Lower leg skin (tissue), 3 donors: ENCODE measurements at regions not wholly inside any gene's neighbourhood (a gene's known extent, or its start where the extent isn't known, plus 50 kb on each side); places are given as distances from the start of the nearest gene placed in this dataset.

Experiments
- POLR2A ChIP-seq, 2 donors: fragments of 450-650 bp; IDR thresholded peaks; one replicate each; pipeline ENCODE4 v1.6.1; 2016 to 2017; ENCODE audit warnings: antibody characterized with exemption in 2 of 2, mild to moderate bottlenecking in 1 of 2, moderate library complexity in 1 of 2
- TF ChIP-seq, protein P1 (sequence below), 3 donors: fragments of 450-650 bp; IDR thresholded peaks; one replicate each; pipeline ENCODE4 v1.5.1; 2016; ENCODE audit warnings: antibody characterized with exemption in 3 of 3, mild to moderate bottlenecking in 3 of 3, moderate library complexity in 2 of 3

DNA sequence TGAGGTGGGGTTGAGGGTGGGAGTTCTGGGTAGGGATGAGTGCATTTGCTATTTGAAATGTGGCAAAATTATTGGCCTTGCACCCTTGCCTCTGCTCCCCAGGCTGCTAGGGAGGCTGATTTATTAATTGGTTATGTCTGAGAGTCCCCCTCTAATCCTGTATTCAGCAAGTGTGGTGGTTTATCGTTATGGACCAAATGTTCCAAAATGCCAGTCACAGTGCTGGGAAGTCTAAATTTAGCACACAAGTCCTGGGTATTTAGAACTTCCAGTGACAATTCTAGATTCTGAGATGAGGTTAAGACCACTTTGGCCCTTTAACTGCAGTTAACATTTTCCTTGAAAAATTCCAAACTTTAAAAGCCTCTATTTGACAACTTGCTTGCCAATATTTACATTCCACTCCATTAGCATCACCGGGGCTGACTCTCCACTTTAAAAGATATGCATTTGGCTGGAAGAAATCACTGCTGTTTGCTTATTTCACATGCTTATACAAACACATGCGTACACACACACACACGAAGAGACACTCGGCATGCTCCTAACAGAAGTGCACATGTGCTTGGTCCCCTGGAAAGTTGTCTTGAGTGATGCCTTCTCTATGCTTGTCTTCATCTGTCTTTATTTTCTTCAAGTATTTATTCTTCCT lies 247.7 kb downstream of the IL20RB start:
- no peak for TF ChIP-seq POLR2A (IDR thresholded peaks at IDR 0.05)
- TF ChIP-seq, protein P1, sequence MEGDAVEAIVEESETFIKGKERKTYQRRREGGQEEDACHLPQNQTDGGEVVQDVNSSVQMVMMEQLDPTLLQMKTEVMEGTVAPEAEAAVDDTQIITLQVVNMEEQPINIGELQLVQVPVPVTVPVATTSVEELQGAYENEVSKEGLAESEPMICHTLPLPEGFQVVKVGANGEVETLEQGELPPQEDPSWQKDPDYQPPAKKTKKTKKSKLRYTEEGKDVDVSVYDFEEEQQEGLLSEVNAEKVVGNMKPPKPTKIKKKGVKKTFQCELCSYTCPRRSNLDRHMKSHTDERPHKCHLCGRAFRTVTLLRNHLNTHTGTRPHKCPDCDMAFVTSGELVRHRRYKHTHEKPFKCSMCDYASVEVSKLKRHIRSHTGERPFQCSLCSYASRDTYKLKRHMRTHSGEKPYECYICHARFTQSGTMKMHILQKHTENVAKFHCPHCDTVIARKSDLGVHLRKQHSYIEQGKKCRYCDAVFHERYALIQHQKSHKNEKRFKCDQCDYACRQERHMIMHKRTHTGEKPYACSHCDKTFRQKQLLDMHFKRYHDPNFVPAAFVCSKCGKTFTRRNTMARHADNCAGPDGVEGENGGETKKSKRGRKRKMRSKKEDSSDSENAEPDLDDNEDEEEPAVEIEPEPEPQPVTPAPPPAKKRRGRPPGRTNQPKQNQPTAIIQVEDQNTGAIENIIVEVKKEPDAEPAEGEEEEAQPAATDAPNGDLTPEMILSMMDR (IDR thresholded peaks at IDR 0.05): no peak
